GM19351 (cell line): ENCODE measurements at regions not wholly inside any gene's neighbourhood (a gene's known extent, or its start where the extent isn't known, plus 50 kb on each side); places are given as distances from the start of the nearest gene placed in this dataset.
"Not testable (repeated sequence)": the region's sequence is repeated elsewhere in the genome, so short reads cannot be mapped to it uniquely, and the experiment has no call there.

ENCODE experiments used
- ATAC-seq: cut with Tn5 transposase; IDR thresholded peaks from one replicate; pipeline ENCODE4 v1.9.1; 2021; ENCODE audit warnings: mild to moderate bottlenecking, moderate library complexity; ENCODE audit not compliant: unreplicated experiment

- ATAC-seq = no peak
Measured at GRCh38 chrX:78822157-78822690, 74.7 kb downstream of the LPAR4 start.

- peak; percentile 64 for ATAC-seq
Measured at GRCh38 chrX:78831523-78831922, 84.0 kb downstream of the LPAR4 start.

- ATAC-seq = no peak
Measured at GRCh38 chrX:78838709-78839108, 91.2 kb downstream of the LPAR4 start.

- ATAC-seq = no peak
Measured at GRCh38 chrX:78839711-78840110, 92.2 kb downstream of the LPAR4 start.

- ATAC-seq = not testable (repeated sequence)
Measured at GRCh38 chrX:78844218-78844617, 96.7 kb downstream of the LPAR4 start.

- ATAC-seq = not testable (repeated sequence)
Measured at GRCh38 chrX:78881248-78881647, 63.9 kb upstream of the P2RY10 start.

- no peak for ATAC-seq
Measured at GRCh38 chrX:78886550-78886949, 58.6 kb upstream of the P2RY10 start.
